Bronchial epithelial cell (primary cell): ENCODE measurements at regions not wholly inside any gene's neighbourhood (a gene's known extent, or its start where the extent isn't known, plus 50 kb on each side); places are given as distances from the start of the nearest gene placed in this dataset.

Experiments used
- DNase-seq: peaks from one replicate; pipeline ENCODE4 v3.0.0-alpha.2; 2010; ENCODE audit warnings: low read depth
- FAIRE-seq: peaks from 2 replicates; lab custom pipeline; 2011; peaks lifted over from hg19 to GRCh38; lab: Jason Lieb, UNC
- H3K27me3 ChIP-seq: 2 replicates; pipeline ENCODE4 v1.5.1; 2011; ENCODE audit warnings: low read length; ENCODE audit not compliant: control insufficient read depth, insufficient read depth
- H3K36me3 ChIP-seq: 2 replicates; pipeline ENCODE4 v1.5.1; 2011; ENCODE audit warnings: low read length; ENCODE audit not compliant: control insufficient read depth, insufficient read depth
- H3K4me3 ChIP-seq: 2 replicates; pipeline ENCODE4 v1.5.1; 2011; ENCODE audit warnings: mild to moderate bottlenecking, low read depth, low read length, control low read depth
- TF ChIP-seq, protein P1 (sequence below): IDR thresholded peaks from 2 replicates; pipeline ENCODE4 v1.5.1; 2011; ENCODE audit warnings: mild to moderate bottlenecking, moderate library complexity, low read length, control low read depth, inconsistent platforms; ENCODE audit not compliant: insufficient read depth, severe bottlenecking

DNA sequence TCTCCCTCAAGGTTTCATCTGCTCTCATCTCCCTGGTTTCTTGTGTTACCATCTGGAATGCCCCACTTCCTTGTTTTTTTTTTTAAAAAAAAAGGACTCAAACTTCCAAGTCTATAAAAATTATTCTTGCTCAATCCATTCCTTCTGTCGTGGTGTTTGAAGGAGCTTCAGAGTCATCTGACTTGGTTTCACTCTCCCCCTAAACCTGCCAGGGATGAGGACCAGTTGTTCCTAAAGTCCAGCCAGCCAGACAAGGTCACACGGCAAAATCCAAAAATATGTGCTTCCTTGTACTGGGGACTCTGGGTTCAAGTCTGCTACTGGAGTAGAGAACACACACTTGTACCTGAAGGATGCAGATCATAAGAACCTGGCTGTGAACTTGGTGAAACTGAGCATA lies 84.5 kb upstream of the GPM6B start:
- no peak overlapping the region for H3K4me3 ChIP-seq
- no peaks in the 10 kb centered on the region for H3K27me3 ChIP-seq
- FAIRE-seq (no peak), DNase-seq (no peak)
- H3K36me3 ChIP-seq = no peaks in the 10 kb centered on the region
- TF ChIP-seq, protein P1, sequence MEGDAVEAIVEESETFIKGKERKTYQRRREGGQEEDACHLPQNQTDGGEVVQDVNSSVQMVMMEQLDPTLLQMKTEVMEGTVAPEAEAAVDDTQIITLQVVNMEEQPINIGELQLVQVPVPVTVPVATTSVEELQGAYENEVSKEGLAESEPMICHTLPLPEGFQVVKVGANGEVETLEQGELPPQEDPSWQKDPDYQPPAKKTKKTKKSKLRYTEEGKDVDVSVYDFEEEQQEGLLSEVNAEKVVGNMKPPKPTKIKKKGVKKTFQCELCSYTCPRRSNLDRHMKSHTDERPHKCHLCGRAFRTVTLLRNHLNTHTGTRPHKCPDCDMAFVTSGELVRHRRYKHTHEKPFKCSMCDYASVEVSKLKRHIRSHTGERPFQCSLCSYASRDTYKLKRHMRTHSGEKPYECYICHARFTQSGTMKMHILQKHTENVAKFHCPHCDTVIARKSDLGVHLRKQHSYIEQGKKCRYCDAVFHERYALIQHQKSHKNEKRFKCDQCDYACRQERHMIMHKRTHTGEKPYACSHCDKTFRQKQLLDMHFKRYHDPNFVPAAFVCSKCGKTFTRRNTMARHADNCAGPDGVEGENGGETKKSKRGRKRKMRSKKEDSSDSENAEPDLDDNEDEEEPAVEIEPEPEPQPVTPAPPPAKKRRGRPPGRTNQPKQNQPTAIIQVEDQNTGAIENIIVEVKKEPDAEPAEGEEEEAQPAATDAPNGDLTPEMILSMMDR = no peak

DNA sequence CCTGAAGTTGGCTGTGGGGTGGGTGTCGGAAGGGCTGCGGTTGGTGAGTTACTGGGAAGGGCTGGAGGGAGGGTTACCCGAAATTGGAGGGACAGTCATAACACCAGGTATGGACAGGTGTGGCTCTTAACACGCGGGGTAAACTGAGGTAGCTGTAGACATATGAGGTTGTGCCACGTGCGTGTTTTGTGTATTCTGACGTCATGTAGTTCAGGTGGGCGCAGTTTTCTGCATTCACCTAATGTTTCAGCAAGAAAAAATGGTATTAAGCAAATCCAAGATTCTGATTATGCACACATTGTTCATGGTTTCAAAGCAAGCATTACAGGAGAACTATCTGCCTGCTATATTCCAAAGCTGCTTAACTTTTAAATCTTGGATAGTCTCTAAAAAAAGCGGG lies 83.5 kb upstream of the GPM6B start:
- no peak for DNase-seq

DNA sequence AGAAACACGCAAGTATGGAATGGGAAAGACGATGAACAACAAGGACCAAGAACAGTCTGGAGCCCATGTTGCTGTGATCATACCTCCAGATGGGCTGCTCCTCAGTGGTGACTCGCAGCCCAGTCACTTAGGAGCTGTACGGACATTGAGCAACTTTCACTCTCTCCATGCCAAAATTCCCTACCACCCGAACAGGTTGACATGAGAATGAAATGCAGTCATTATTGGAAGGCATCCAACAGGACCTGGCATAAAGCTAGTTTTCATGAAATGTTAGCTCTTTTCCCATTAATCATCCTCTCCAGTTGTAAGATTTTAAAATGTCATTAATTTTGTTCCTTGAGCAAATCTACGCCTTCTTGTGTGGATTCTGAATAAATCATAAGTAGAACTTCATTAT lies 82.7 kb upstream of the GPM6B start:
- TF ChIP-seq, protein P1 = no peak
- Histone ChIP-seq H3K4me3 (no peak overlapping the region), H3K36me3 (no peaks in the 10 kb centered on the region), H3K27me3 (no peaks in the 10 kb centered on the region)
- FAIRE-seq (peak; percentile 95), DNase-seq (peak; percentile 95)

More for the DNA sequence above, 83.5 kb upstream of the GPM6B start:
- Histone ChIP-seq H3K27me3 (no peaks in the 10 kb centered on the region), H3K4me3 (no peak overlapping the region), H3K36me3 (no peaks in the 10 kb centered on the region)
- no peak for FAIRE-seq
- TF ChIP-seq, protein P1 = no peak

GRCh38 chrX:13898603-13899002 lies 81.7 kb upstream of the GPM6B start:
- DNase-seq (peak; percentile 83), FAIRE-seq (no peak)
- TF ChIP-seq, protein P1 = no peak
- Histone ChIP-seq H3K27me3 (no peaks in the 10 kb centered on the region), H3K36me3 (no peaks in the 10 kb centered on the region), H3K4me3 (no peak overlapping the region)

GRCh38 chrX:13898083-13898482 lies 81.2 kb upstream of the GPM6B start:
- no peak overlapping the region for H3K4me3 ChIP-seq
- TF ChIP-seq, protein P1 = peak; percentile 1
- no peaks in the 10 kb centered on the region for H3K27me3 ChIP-seq
- no peak for FAIRE-seq
- no peak for DNase-seq
- H3K36me3 ChIP-seq = no peaks in the 10 kb centered on the region

DNA sequence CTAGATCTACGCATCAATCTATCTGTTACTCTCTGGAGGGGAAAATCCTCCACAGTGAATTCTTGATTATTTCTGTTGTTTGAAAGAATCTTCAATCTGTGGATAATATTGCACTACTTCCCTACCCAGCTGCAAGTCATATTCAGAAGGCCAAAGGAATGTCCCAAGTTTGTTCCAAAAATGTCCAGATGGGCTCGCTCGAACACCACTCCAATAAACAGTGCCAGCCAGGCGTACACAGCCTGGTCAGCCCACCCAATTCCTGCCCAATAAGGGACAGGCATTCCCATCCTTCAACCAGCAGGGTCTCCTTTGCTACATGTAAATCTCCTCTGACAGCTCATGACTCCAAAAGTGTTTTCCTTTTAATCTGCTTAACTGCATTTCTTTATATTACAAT lies 80.7 kb upstream of the GPM6B start:
- TF ChIP-seq, protein P1 = no peak
- DNase-seq (no peak), FAIRE-seq (no peak)
- H3K36me3 ChIP-seq = no peaks in the 10 kb centered on the region
- H3K27me3 ChIP-seq = no peaks in the 10 kb centered on the region
- H3K4me3 ChIP-seq = no peak overlapping the region
